Fibroblast of lung (primary cell): ENCODE measurements at regions not wholly inside any gene's neighbourhood (a gene's known extent, or its start where the extent isn't known, plus 50 kb on each side); places are given as distances from the start of the nearest gene placed in this dataset.

Experiments used
- EZH2 ChIP-seq: IDR thresholded peaks from 2 replicates; pipeline ENCODE4 v1.5.1; 2012; ENCODE audit warnings: low read length, control low read depth, mild to moderate bottlenecking; ENCODE audit errors: missing control alignments
- TF ChIP-seq, protein P1 (sequence below), 2 donors: IDR thresholded peaks in 1 of 2; conservative IDR thresholded peaks in 1 of 2; 1 replicate in 1 of 2; 2 replicates in 1 of 2; pipeline ENCODE4 v1.5.1; 2011 to 2012; ENCODE audit warnings: low read length in 2 of 2, control low read depth in 1 of 2, inconsistent platforms in 1 of 2, low read depth in 1 of 2, mild to moderate bottlenecking in 1 of 2

GRCh38 chr18:57929922-57930321, 114.1 kb upstream of the NEDD4L start:
- TF ChIP-seq, protein P1, sequence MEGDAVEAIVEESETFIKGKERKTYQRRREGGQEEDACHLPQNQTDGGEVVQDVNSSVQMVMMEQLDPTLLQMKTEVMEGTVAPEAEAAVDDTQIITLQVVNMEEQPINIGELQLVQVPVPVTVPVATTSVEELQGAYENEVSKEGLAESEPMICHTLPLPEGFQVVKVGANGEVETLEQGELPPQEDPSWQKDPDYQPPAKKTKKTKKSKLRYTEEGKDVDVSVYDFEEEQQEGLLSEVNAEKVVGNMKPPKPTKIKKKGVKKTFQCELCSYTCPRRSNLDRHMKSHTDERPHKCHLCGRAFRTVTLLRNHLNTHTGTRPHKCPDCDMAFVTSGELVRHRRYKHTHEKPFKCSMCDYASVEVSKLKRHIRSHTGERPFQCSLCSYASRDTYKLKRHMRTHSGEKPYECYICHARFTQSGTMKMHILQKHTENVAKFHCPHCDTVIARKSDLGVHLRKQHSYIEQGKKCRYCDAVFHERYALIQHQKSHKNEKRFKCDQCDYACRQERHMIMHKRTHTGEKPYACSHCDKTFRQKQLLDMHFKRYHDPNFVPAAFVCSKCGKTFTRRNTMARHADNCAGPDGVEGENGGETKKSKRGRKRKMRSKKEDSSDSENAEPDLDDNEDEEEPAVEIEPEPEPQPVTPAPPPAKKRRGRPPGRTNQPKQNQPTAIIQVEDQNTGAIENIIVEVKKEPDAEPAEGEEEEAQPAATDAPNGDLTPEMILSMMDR (conservative IDR thresholded peaks at IDR 0.05 in 1 of 2, IDR thresholded peaks at IDR 0.05 in 1 of 2; ENCODE audit: low read depth in 1 of 2, low read length in 2 of 2), result no peak
- TF ChIP-seq EZH2, result no peak
